ENCODE measurements at regions not wholly inside any gene's neighbourhood (a gene's known extent, or its start where the extent isn't known, plus 50 kb on each side); places are given as distances from the start of the nearest gene placed in this dataset.

DNA sequence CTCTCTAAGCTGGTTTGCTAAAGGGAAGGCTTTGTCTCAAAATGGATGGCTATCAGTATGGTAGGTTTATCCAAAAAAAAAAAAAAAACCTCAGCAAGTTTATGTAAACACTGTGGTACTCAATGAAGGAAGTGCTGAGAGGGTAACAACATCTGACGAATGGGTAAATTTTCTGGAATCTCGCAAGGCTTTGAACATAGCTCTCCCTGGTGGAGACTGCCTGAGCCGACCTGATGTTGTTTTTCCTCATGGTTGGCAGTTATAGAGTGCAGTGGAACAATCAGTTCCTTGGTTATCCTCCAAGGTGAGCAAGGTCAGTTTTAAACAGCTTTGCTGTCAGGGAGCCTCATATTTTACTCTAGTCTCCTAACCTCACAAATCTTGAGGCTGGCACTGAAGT, 94.6 kb downstream of the ZPLD1 start:
- TF ChIP-seq POLR2AphosphoS5 (IDR thresholded peaks at IDR 0.05): no peak
- no peak for TF ChIP-seq POLR2A (IDR thresholded peaks at IDR 0.05; ENCODE audit: low read depth)
- TF ChIP-seq, protein P1, sequence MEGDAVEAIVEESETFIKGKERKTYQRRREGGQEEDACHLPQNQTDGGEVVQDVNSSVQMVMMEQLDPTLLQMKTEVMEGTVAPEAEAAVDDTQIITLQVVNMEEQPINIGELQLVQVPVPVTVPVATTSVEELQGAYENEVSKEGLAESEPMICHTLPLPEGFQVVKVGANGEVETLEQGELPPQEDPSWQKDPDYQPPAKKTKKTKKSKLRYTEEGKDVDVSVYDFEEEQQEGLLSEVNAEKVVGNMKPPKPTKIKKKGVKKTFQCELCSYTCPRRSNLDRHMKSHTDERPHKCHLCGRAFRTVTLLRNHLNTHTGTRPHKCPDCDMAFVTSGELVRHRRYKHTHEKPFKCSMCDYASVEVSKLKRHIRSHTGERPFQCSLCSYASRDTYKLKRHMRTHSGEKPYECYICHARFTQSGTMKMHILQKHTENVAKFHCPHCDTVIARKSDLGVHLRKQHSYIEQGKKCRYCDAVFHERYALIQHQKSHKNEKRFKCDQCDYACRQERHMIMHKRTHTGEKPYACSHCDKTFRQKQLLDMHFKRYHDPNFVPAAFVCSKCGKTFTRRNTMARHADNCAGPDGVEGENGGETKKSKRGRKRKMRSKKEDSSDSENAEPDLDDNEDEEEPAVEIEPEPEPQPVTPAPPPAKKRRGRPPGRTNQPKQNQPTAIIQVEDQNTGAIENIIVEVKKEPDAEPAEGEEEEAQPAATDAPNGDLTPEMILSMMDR (IDR thresholded peaks at IDR 0.05): no peak
- no peak for TF ChIP-seq EP300 (IDR thresholded peaks at IDR 0.05)
- no peaks in the 10 kb centered on the region for H3K36me3 ChIP-seq
- WGBS: 65% methylated on average over 3 of the region's 3 CpGs
- no peaks in the 10 kb centered on the region for H3K4me1 ChIP-seq
- H3K9me3 ChIP-seq: no peaks in the 10 kb centered on the region
- no peak for DNase-seq (ENCODE audit: extremely low spot score)
- intact Hi-C loops (cut with DNase I): no loop called here
- no peaks in the 10 kb centered on the region for H3K27me3 ChIP-seq
- no peak overlapping the region for H3K27ac ChIP-seq (replicated peaks in 1 of 4)
- no peak overlapping the region for H3K4me3 ChIP-seq

DNA sequence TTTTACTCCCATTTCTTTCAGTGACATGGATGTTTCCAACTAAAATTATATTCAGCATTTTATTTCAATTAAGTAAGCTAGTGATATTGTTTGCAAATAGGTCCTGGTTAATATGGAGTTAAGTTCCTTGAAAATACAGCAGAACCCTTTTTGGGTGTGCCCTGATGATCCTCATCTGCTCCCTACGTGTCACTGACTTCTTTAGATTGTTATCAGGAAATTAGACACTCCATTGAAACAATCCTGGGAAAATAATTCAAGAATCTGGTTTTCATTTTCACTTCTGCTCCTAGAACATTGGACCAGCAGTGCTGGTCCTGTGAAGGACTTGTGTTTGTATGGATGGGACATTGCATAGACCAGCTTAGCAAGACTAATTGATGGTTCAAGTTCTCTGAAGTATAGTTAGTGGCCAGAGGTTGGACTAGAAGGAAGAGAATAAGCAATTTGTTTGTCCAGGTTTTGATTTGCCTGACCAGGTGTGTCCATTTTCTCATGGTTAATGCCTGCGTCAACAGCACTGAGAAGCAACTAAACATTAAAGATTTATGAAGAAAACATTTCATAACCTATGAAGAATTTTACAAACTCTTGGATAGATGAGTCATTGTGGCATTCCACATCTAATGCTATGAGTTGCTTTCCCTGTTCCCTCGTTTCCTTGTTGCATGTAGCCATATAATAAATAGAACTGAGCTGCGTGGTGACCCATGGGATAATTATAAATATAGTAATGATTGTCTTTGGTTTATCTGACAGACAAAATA, 95.8 kb downstream of the ZPLD1 start:
- H3K4me1 ChIP-seq: no peaks in the 10 kb centered on the region
- intact Hi-C loops (cut with DNase I): loop anchor here (5.0 to 10.0 kb wide), 2 partner anchors 298 to 726 kb away; no protein-coding TSS in a partner anchor
- H3K27me3 ChIP-seq: no peaks in the 10 kb centered on the region
- DNase-seq (ENCODE audit: extremely low spot score): no peak
- 71% methylated on average over 4 of the region's 4 CpGs for WGBS
- TF ChIP-seq POLR2AphosphoS5 (IDR thresholded peaks at IDR 0.05) (no peak), POLR2A (IDR thresholded peaks at IDR 0.05; ENCODE audit: low read depth) (no peak), EP300 (IDR thresholded peaks at IDR 0.05) (no peak)
- TF ChIP-seq, protein P1 (IDR thresholded peaks at IDR 0.05): no peak
- H3K4me3 ChIP-seq: no peak overlapping the region
- no peak overlapping the region for H3K27ac ChIP-seq (replicated peaks in 1 of 4)
- no peaks in the 10 kb centered on the region for H3K36me3 ChIP-seq
- H3K9me3 ChIP-seq: no peaks in the 10 kb centered on the region

DNA sequence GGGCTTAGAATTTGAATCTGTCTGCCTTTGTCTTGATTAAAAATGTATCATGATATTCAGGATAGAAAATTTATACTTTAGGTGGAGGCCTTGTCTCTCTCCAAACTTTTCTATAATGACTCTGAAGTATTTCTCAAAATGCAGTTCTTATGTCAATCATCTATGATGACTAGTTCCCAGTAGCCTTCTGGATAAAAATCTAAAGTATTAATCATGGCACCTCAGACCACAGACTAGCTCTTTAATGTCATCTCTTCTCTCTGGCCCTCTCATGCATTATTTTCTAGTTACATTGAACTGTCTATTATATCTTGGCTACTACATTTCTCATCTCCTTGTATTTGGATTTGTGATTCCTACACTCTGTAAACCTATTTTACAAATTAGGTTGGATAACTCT, 96.9 kb downstream of the ZPLD1 start:
- H3K4me1 ChIP-seq: no peaks in the 10 kb centered on the region
- intact Hi-C loops (cut with DNase I): loop anchor here (5.0 to 10.0 kb wide), 2 partner anchors 299 to 727 kb away; no protein-coding TSS in a partner anchor
- no peak for DNase-seq (ENCODE audit: extremely low spot score)
- H3K27me3 ChIP-seq: no peaks in the 10 kb centered on the region
- TF ChIP-seq, protein P1 (IDR thresholded peaks at IDR 0.05): no peak
- no peak for TF ChIP-seq POLR2AphosphoS5 (IDR thresholded peaks at IDR 0.05)
- TF ChIP-seq POLR2A (IDR thresholded peaks at IDR 0.05; ENCODE audit: low read depth): no peak
- no peak for TF ChIP-seq EP300 (IDR thresholded peaks at IDR 0.05)
- H3K27ac ChIP-seq (replicated peaks in 1 of 4): no peak overlapping the region
- no peaks in the 10 kb centered on the region for H3K36me3 ChIP-seq
- H3K9me3 ChIP-seq: no peaks in the 10 kb centered on the region
- no peak overlapping the region for H3K4me3 ChIP-seq

DNA sequence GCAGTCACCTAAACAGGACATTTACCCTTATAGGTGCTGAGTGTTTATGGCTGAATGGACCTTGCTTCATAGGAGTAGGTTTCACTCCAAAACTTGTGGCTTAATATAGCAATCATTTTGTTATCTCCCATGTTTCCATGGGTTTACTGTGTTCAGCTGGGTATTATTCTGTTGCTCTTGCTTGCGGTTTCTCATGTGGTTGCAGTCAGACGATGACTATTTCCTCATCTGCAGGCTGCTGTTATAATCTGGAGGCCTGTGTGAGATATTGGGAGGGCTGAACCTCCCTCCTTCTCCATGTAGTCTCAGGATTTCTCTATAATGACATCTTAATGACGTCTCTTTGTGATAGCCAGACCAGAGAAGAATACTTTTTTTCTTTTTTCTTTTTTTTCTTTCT, 98.1 kb downstream of the ZPLD1 start:
- intact Hi-C loops (cut with DNase I): loop anchor here (5.0 to 10.0 kb wide), 2 partner anchors 301 to 728 kb away; no protein-coding TSS in a partner anchor
- 82% methylated on average over 3 of the region's 3 CpGs for WGBS

More for the DNA sequence above, 98.1 kb downstream of the ZPLD1 start:
- Histone ChIP-seq H3K4me3 (no peak overlapping the region), H3K27me3 (no peaks in the 10 kb centered on the region), H3K4me1 (no peaks in the 10 kb centered on the region), H3K9me3 (no peaks in the 10 kb centered on the region), H3K27ac (replicated peaks in 1 of 4) (no peak overlapping the region), H3K36me3 (no peaks in the 10 kb centered on the region)
- no peak for DNase-seq (ENCODE audit: extremely low spot score)
- TF ChIP-seq, protein P1 (IDR thresholded peaks at IDR 0.05): no peak
- TF ChIP-seq POLR2AphosphoS5 (IDR thresholded peaks at IDR 0.05): no peak
